H9 (cell line): ENCODE measurements at regions not wholly inside any gene's neighbourhood (a gene's known extent, or its start where the extent isn't known, plus 50 kb on each side); places are given as distances from the start of the nearest gene placed in this dataset.

ENCODE experiments used
- DNase-seq: peaks from one replicate; pipeline ENCODE4 v3.0.0-alpha.2; 2017
- H2AFZ ChIP-seq: one replicate; pipeline ENCODE4 v1.6.1; 2013; ENCODE audit warnings: mild to moderate bottlenecking, low read length, control low read depth, moderate library complexity
- H2AK5ac ChIP-seq: 2 replicates; pipeline ENCODE4 v1.6.1; 2013; ENCODE audit warnings: low read length, control low read depth, mixed read lengths; ENCODE audit not compliant: insufficient read length
- H2BK120ac ChIP-seq: one replicate; pipeline ENCODE4 v1.6.1; 2013; ENCODE audit warnings: low read depth, mild to moderate bottlenecking, low read length, control low read depth, inconsistent platforms; ENCODE audit not compliant: poor library complexity, severe bottlenecking
- H2BK12ac ChIP-seq: 2 replicates; pipeline ENCODE4 v1.6.1; 2013; ENCODE audit warnings: low read length, control low read depth, mixed read lengths, low read depth; ENCODE audit not compliant: insufficient read length
- H2BK15ac ChIP-seq: 2 replicates; pipeline ENCODE4 v1.6.1; 2013; ENCODE audit warnings: low read depth, low read length, control low read depth
- H2BK20ac ChIP-seq: one replicate; pipeline ENCODE4 v1.6.1; 2013; ENCODE audit warnings: low read depth, mild to moderate bottlenecking, low read length, control low read depth, inconsistent platforms; ENCODE audit not compliant: poor library complexity, severe bottlenecking
- H2BK5ac ChIP-seq: 2 replicates; pipeline ENCODE4 v1.6.1; 2013; ENCODE audit warnings: low read length, control low read depth, mixed read lengths; ENCODE audit not compliant: insufficient read length
- H3K14ac ChIP-seq: 2 replicates; pipeline ENCODE4 v1.6.1; 2013; ENCODE audit warnings: low read length, control low read depth; ENCODE audit not compliant: insufficient read depth
- H3K18ac ChIP-seq: 2 replicates; pipeline ENCODE4 v1.6.1; 2013; ENCODE audit warnings: low read depth, mild to moderate bottlenecking, mixed read lengths, low read length, control low read depth; ENCODE audit not compliant: insufficient read length
- H3K23ac ChIP-seq: 2 replicates; pipeline ENCODE4 v1.6.1; 2013; ENCODE audit warnings: low read length, control low read depth, mixed read lengths, low read depth; ENCODE audit not compliant: insufficient read length
- H3K23me2 ChIP-seq: 2 replicates; pipeline ENCODE4 v1.6.1; 2013; ENCODE audit warnings: low read depth, mild to moderate bottlenecking, mixed read lengths, low read length, control low read depth; ENCODE audit not compliant: insufficient read length, poor library complexity, severe bottlenecking
- H3K27ac ChIP-seq: 2 replicates; pipeline ENCODE4 v1.5.1; 2013; ENCODE audit warnings: low read length, control low read depth, mixed read lengths, low read depth; ENCODE audit not compliant: insufficient read length
- H3K27me3 ChIP-seq: 2 replicates; pipeline ENCODE4 v1.6.1; 2013; ENCODE audit warnings: low read length, control low read depth, inconsistent platforms; ENCODE audit not compliant: insufficient read depth
- H3K4ac ChIP-seq: 2 replicates; pipeline ENCODE4 v1.6.1; 2013; ENCODE audit warnings: low read depth, mild to moderate bottlenecking, control low read depth, inconsistent platforms, low read length, moderate library complexity
- H3K4me1 ChIP-seq: 2 replicates; pipeline ENCODE4 v1.6.1; 2013; ENCODE audit warnings: low read length, control low read depth, inconsistent platforms; ENCODE audit not compliant: insufficient read depth
- H3K4me2 ChIP-seq: 2 replicates; pipeline ENCODE4 v1.6.1; 2013; ENCODE audit warnings: low read length, control low read depth, mixed read lengths; ENCODE audit not compliant: insufficient read length, insufficient read depth
- H3K56ac ChIP-seq: 2 replicates; pipeline ENCODE4 v1.6.1; 2013; ENCODE audit warnings: low read depth, mild to moderate bottlenecking, mixed read lengths, low read length, control low read depth; ENCODE audit not compliant: insufficient read length
- H3K79me1 ChIP-seq: 2 replicates; pipeline ENCODE4 v1.6.1; 2013; ENCODE audit warnings: low read depth, mild to moderate bottlenecking, moderate library complexity, low read length, control low read depth, inconsistent platforms; ENCODE audit not compliant: insufficient read depth, poor library complexity, severe bottlenecking
- H3K79me2 ChIP-seq: 2 replicates; pipeline ENCODE4 v1.6.1; 2013; ENCODE audit warnings: low read length, control low read depth, inconsistent platforms; ENCODE audit not compliant: insufficient read depth
- H3K9ac ChIP-seq: 2 replicates; pipeline ENCODE4 v1.6.1; 2013; ENCODE audit warnings: low read length, control low read depth, mixed read lengths; ENCODE audit not compliant: insufficient read length; ENCODE audit errors: extremely low read depth
- H3K9me3 ChIP-seq: one replicate; pipeline ENCODE4 v1.6.1; 2013; ENCODE audit warnings: low read depth, low read length, inconsistent platforms; ENCODE audit not compliant: control insufficient read depth
- H3T11ph ChIP-seq: one replicate; pipeline ENCODE4 v1.6.1; 2013; ENCODE audit warnings: mild to moderate bottlenecking, low read length, control low read depth, inconsistent platforms
- H4K20me1 ChIP-seq: one replicate; pipeline ENCODE4 v1.6.1; 2013; ENCODE audit not compliant: control insufficient read depth, insufficient read length, insufficient read depth
- H4K5ac ChIP-seq: 2 replicates; pipeline ENCODE4 v1.6.1; 2013; ENCODE audit warnings: low read depth, mild to moderate bottlenecking, mixed read lengths, low read length, control low read depth; ENCODE audit not compliant: insufficient read length
- H4K8ac ChIP-seq: replicated peaks from 2 replicates; pipeline ENCODE4 v1.6.1; 2013; ENCODE audit warnings: low read length, control low read depth, mixed read lengths, low read depth; ENCODE audit not compliant: insufficient read length
- H4K91ac ChIP-seq: 2 replicates; pipeline ENCODE4 v1.6.1; 2013; ENCODE audit warnings: low read depth, mild to moderate bottlenecking, moderate library complexity, mixed read lengths, low read length, control low read depth; ENCODE audit not compliant: insufficient read length
- H3K27ac Mint-ChIP-seq, 3 experiments: 2 replicates in 2 of 3; 3 replicates in 1 of 3; pipeline ENCODE4 v1.8.0; 2020 to 2021; ENCODE audit warnings: mixed read lengths in 3 of 3, mild to moderate bottlenecking in 1 of 3, moderate library complexity in 1 of 3
- H3K27me3 Mint-ChIP-seq: 2 replicates; pipeline ENCODE4 v1.8.0; 2021; ENCODE audit warnings: low read depth, mild to moderate bottlenecking, moderate library complexity, mixed read lengths
- H3K36me3 Mint-ChIP-seq, 3 experiments: 2 replicates in 2 of 3; 3 replicates in 1 of 3; pipeline ENCODE4 v1.8.0; 2020 to 2021; ENCODE audit warnings: low read depth in 3 of 3, mixed read lengths in 3 of 3; ENCODE audit not compliant: insufficient read depth in 1 of 3
- H3K4me1 Mint-ChIP-seq, 2 experiments: 2 replicates each; pipeline ENCODE4 v1.8.0; 2020; ENCODE audit warnings: mixed read lengths in 2 of 2
- H3K4me3 Mint-ChIP-seq, 2 experiments: 2 replicates in 1 of 2; 3 replicates in 1 of 2; pipeline ENCODE4 v1.8.0; 2020 to 2021; ENCODE audit warnings: mild to moderate bottlenecking in 2 of 2, mixed read lengths in 2 of 2, moderate library complexity in 1 of 2
- H3K9me3 Mint-ChIP-seq, 2 experiments: 2 replicates in 1 of 2; 3 replicates in 1 of 2; pipeline ENCODE4 v1.8.0; 2020; ENCODE audit warnings: mild to moderate bottlenecking in 2 of 2, mixed read lengths in 2 of 2, moderate library complexity in 1 of 2
- CTCF ChIP-seq: fragments of 200-600 bp; sonication (generic); conservative IDR thresholded peaks from 3 replicates; pipeline ENCODE4 v1.8.0; 2021; ENCODE audit warnings: antibody characterized with exemption, mild to moderate bottlenecking
- WGBS: extraction: QIAGEN DNeasy Blood & Tissue Kit; methylation state at CpG from one replicate; pipeline ENCODE4 v1.1.7; 2013; ENCODE audit warnings: missing lambda C conversion rate, low lambda C conversion rate, mixed read lengths; ENCODE audit not compliant: insufficient read length; ENCODE audit errors: extremely low coverage; 5-methylcytosine and 5-hydroxymethylcytosine counted together

GRCh38 chr7:84256571-84256971 lies 62.0 kb upstream of the SEMA3A start:
- Histone ChIP-seq H3K27ac (no peak overlapping the region), H3K18ac (no peak overlapping the region), H3K27me3 (no peaks in the 10 kb centered on the region), H3K79me1 (no peaks in the 10 kb centered on the region), H3K23ac (no peak overlapping the region), H3T11ph (no peak overlapping the region), H2BK120ac (no peak overlapping the region), H3K56ac (no peak overlapping the region), H3K14ac (no peak overlapping the region), H4K8ac (no peak overlapping the region), H2AK5ac (no peak overlapping the region), H3K79me2 (no peaks in the 10 kb centered on the region), H4K20me1 (no peaks in the 10 kb centered on the region), H2BK15ac (no peak overlapping the region), H3K4me2 (no peak overlapping the region), H3K9me3 (no peaks in the 10 kb centered on the region), H3K23me2 (no peaks in the 10 kb centered on the region), H3K4me1 (peaks cover under 1% of the 10 kb centered on the region; the same call in 1 of the 2 replicates), H2BK5ac (no peak overlapping the region), H2BK12ac (no peak overlapping the region), H4K5ac (no peak overlapping the region), H4K91ac (no peak overlapping the region), H3K4ac (no peak overlapping the region), H2BK20ac (no peak overlapping the region), H2AFZ (no peak overlapping the region), H3K9ac (no peak overlapping the region)
- no peak for TF ChIP-seq CTCF
- Mint-ChIP-seq H3K27ac (no peak overlapping the region), H3K9me3 (no peaks in the 10 kb centered on the region), H3K27me3 (no peaks in the 10 kb centered on the region), H3K36me3 (no peaks in the 10 kb centered on the region), H3K4me1 (peaks cover 9 to 12% of the 10 kb centered on the region in 2 experiments), H3K4me3 (no peak overlapping the region)
- DNase-seq, result no peak
- no CpG with 5 or more reads among the region's 2 CpGs for WGBS
